ENCODE measurements at regions not wholly inside any gene's neighbourhood (a gene's known extent, or its start where the extent isn't known, plus 50 kb on each side); places are given as distances from the start of the nearest gene placed in this dataset.
A peak's percentile ranks its signal among the peaks of the same experiment; 100 is the strongest.

DNA sequence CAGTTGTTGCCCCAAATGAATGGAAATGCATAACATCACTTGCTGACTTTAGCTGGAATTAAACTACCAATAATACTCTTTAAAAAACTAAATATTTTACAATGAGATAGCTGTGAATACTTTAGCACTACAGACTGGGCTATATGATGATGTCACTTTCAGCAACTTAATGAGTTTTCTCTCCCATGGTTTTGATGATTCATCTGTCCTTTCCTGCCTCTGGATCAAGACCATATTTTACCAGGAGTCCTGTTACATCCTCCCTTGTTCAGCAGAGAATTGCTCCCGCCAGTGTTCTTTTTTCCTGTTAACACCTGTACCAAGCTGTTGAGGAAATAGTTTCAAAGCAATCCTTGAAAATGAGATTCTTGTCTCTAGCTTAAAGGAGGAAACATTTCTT is 543.0 kb downstream of the SPRY1 start:
- no peak for DNase-seq

- DNase-seq, result no peak
Measured at GRCh38 chr4:123940604-123941003, 544.0 kb downstream of the SPRY1 start.

GRCh38 chr4:123941306-123941705 is 544.7 kb downstream of the SPRY1 start:
- no peak for DNase-seq

GRCh38 chr4:123943976-123944375 is 547.4 kb downstream of the SPRY1 start:
- DNase-seq, result no peak

DNA sequence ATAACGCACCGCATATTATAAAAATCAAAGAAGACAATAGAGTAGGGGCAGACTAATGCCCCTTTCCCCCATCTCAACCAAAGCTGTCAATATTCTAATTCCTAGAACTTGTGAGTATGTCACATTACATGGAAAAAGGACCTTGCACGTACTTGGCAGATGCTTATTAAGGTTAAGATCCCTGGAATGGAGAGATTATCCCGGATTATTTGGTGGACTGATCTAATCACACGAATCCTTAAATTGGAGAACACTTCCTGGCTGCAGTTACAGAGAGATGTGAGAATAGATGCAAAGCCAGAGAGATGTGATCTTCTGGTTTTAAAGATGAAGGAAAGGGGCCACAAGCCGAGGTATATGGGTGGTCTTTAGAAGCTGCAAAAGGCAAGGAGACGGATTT is 548.7 kb downstream of the SPRY1 start:
- no peak for DNase-seq

- DNase-seq, result no peak
Measured at GRCh38 chr4:123950530-123950929, 553.9 kb downstream of the SPRY1 start.

- DNase-seq, result no peak
Measured at GRCh38 chr4:123952530-123953274, 556.1 kb downstream of the SPRY1 start.

GRCh38 chr4:123953566-123953965 is 557.0 kb downstream of the SPRY1 start:
- DNase-seq, result no peak

DNA sequence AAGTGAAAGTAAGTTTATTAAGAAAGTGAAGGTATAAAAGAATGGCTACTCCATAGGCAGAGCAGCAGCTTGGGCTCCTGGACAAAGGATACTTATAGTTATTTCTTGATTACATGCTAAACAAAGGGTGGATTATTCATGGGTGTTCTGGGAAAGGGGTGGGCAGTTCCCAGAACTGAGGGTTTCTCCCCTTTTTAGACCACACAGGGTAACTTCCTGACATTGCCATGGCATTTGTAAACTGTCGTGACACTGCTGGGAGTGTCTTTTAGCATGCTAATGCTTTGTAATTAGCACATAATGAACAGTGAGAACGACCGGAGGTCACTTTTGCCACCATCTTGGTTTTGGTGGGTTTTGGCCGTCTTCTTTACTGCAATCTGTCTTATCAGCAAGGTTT is 557.6 kb downstream of the SPRY1 start:
- no peak for DNase-seq

DNA sequence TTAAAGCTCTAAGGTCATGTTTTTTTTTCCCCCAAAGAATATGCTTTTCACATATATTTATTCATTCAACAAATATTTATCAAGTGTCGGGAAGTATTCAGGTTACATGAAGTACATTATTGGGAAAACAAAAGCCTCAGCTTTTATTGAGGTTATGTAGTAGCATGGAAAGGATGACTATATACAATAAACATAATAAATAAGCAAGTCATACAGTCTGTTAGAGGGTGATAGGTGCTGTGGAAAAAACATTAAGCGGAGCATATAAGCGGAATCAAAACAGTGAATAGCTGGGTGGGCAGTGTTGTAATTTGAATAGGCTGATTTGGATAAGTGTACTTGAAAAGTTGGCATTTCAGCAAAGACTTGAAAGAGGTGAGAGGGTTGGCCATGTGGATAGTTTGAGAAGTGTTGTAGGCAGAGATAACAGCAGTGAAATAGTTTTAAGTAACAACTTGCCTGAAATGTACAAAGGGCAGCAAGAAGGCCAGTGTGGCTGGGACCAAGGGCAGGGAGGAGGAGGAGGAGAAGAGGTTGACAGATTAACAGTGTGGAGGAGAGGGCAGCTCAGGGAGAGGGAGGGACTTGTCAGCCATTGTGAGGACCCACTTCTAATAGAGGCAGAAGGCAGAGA is 558.7 kb downstream of the SPRY1 start:
- DNase-seq, result peak in 1 of 2 donors; percentile 36

- no peak for DNase-seq
Measured at GRCh38 chr4:123956204-123956603, 559.6 kb downstream of the SPRY1 start.

DNA sequence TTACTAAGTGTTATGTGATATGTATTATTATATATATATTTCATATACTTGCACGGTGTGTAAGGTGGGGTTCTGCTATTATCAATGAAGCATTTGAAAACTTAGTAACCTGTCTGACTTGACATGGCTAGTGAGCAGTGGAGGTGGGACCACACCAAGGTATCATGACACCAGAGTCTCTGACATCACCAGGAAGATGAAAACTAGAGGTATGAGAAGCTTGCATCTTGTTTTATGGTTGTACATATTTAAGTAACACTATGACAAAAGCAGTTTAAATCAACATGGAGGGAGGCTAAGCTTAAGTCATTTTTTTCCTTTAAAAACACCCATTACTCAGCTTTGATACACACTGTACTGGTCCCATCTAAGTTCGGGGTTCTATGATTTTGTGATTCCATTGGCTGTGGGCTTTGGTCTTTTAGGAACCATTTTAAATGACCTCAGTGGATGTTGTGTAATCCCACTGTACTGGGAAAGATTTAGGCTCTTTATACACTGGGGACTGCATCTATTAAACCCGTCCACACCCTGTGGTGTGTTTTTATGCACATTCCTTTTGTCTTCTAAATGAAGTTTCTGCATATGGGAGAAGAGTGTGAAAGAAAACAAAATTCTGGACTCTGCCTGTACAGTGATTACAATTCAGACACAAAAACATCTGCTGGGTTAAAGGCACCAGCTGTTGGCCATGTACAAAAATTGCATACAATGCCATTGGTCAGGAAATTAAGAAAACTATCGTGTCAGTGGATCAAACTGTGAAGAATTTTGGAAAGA is 570.6 kb downstream of the SPRY1 start:
- peak; percentile 82 to 84 for DNase-seq

GRCh38 chr4:123972031-123972430 is 575.4 kb downstream of the SPRY1 start:
- DNase-seq, result no peak

DNA sequence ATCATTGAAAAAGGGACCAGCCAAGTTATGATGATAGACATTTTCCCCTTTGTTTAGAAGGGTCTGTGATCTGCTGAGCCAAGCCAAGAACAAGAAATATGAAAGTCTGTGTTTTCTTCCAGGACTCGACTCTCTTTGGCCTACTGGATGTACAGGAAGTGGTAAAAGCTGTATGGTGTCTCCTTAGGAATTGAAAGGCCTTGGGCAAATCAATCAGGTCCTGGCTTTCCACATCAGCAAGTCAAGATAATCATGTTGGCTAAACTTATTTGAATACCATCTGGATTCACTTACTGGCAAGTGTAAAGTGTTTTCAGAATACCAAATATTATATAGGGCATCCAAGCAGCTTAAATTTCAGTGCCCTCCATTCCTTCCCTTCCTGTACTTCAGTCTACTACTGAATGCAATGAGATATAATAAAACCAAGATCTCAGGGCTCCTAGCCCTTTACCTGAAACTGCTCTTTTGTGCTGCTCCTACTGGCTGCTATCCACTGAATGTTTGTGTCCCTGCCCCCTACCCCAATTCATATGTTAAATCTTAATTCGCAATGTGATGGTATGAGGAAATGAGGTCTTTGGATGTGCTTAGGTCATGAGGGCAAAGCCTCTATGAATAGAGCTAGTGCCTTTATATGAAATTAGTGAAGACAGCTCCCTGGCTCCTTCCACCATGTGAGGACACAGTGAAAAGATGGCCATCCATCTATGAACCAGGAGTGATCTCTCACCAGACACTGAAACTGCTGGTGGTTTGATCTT is 578.0 kb downstream of the SPRY1 start:
- no peak for DNase-seq

GRCh38 chr4:123976285-123976684 is 579.7 kb downstream of the SPRY1 start:
- DNase-seq, result peak in 1 of 2 donors; percentile 74

DNA sequence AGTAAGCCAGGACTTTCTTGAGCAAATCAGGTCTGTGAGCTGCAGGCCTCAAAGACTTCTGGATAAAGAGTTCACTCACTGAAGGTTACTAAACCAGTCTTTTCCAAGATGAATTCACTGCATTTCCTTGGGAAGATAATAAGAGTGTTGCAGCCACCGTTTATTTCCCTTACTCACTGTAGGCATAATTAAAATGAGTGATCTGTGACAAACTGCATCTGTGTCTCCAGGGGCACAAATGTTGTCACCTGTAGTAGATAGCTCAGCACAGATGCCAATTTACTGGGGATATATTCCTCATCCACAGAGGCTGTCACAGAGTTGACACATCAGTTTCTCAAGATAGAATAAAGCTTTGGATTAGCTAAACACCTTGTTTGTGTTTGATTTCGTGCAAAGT is 580.2 kb downstream of the SPRY1 start:
- DNase-seq, result no peak

DNA sequence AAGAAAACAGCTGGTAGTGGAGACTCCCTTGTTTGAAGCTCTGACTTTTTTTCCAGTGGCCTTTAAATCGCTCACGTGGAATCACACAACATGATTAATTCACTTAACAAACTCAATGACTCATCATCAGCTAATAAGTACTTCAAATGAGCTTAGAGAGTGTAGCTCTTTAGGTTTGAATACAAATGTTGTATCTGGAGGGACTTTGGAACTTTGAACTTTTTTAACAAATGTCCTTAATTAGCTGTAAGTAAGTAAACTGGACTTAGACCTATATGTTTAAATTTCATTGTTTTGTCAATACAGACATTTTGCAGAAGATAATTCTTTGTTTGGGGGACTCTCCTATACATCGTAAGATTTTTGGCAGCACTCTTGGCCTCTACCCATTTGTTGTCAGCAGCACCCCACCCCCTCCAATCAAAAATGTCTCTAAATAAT is 581.1 kb downstream of the SPRY1 start:
- no peak for DNase-seq

DNA sequence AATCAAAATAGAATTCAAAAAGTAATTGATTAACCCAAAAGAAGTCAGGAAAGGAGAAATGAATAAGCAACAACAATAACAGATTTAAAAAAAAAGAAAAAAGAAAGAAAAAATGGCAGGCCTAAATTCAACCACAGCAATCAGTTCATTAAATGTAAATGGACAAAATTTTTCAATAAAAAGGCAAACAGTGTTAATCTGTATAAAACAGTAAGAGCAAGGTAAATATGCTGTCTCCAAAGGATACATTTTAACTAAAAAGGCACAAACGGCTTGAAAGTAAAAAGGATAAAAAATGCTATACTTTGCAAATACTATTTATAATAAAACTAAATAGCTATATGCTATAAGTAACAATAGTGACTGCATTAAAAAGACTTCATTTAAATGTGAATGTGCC is 582.0 kb downstream of the SPRY1 start:
- no peak for DNase-seq

GRCh38 chr4:123980736-123981300 is 584.2 kb downstream of the SPRY1 start:
- no peak for DNase-seq

DNA sequence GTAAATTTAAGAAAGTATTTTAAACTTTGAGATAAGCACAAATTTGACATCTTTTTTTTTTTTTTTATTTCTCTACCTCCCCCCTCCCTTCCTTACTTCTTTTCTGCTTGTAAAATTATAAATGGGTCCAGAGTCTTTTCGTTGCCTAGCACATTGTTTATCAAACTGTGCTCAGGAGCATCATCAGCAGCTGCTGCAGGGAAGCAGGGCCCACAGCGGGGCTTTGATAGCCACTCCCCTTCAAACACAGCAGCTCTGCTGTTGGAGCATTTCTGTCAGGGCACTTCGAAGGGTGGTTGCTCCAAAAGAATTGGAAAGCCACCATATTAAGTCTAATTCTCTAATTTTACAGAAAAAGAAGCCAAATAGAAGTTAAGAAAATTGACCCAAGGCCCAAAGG is 588.3 kb downstream of the SPRY1 start:
- DNase-seq, result no peak

- DNase-seq, result peak; percentile 82 to 87
Measured at GRCh38 chr4:123986268-123986798, 589.7 kb downstream of the SPRY1 start.
